H9 (cell line): ENCODE measurements at regions not wholly inside any gene's neighbourhood (a gene's known extent, or its start where the extent isn't known, plus 50 kb on each side); places are given as distances from the start of the nearest gene placed in this dataset.

ENCODE experiments used
- DNase-seq: peaks from one replicate; pipeline ENCODE4 v3.0.0-alpha.2; 2017
- H2AFZ ChIP-seq: one replicate; pipeline ENCODE4 v1.6.1; 2013; ENCODE audit warnings: mild to moderate bottlenecking, low read length, control low read depth, moderate library complexity
- H2AK5ac ChIP-seq: 2 replicates; pipeline ENCODE4 v1.6.1; 2013; ENCODE audit warnings: low read length, control low read depth, mixed read lengths; ENCODE audit not compliant: insufficient read length
- H2BK120ac ChIP-seq: one replicate; pipeline ENCODE4 v1.6.1; 2013; ENCODE audit warnings: low read depth, mild to moderate bottlenecking, low read length, control low read depth, inconsistent platforms; ENCODE audit not compliant: poor library complexity, severe bottlenecking
- H2BK12ac ChIP-seq: 2 replicates; pipeline ENCODE4 v1.6.1; 2013; ENCODE audit warnings: low read length, control low read depth, mixed read lengths, low read depth; ENCODE audit not compliant: insufficient read length
- H2BK15ac ChIP-seq: 2 replicates; pipeline ENCODE4 v1.6.1; 2013; ENCODE audit warnings: low read depth, low read length, control low read depth
- H2BK20ac ChIP-seq: one replicate; pipeline ENCODE4 v1.6.1; 2013; ENCODE audit warnings: low read depth, mild to moderate bottlenecking, low read length, control low read depth, inconsistent platforms; ENCODE audit not compliant: poor library complexity, severe bottlenecking
- H2BK5ac ChIP-seq: 2 replicates; pipeline ENCODE4 v1.6.1; 2013; ENCODE audit warnings: low read length, control low read depth, mixed read lengths; ENCODE audit not compliant: insufficient read length
- H3K14ac ChIP-seq: 2 replicates; pipeline ENCODE4 v1.6.1; 2013; ENCODE audit warnings: low read length, control low read depth; ENCODE audit not compliant: insufficient read depth
- H3K18ac ChIP-seq: 2 replicates; pipeline ENCODE4 v1.6.1; 2013; ENCODE audit warnings: low read depth, mild to moderate bottlenecking, mixed read lengths, low read length, control low read depth; ENCODE audit not compliant: insufficient read length
- H3K23ac ChIP-seq: 2 replicates; pipeline ENCODE4 v1.6.1; 2013; ENCODE audit warnings: low read length, control low read depth, mixed read lengths, low read depth; ENCODE audit not compliant: insufficient read length
- H3K23me2 ChIP-seq: 2 replicates; pipeline ENCODE4 v1.6.1; 2013; ENCODE audit warnings: low read depth, mild to moderate bottlenecking, mixed read lengths, low read length, control low read depth; ENCODE audit not compliant: insufficient read length, poor library complexity, severe bottlenecking
- H3K27ac ChIP-seq: 2 replicates; pipeline ENCODE4 v1.5.1; 2013; ENCODE audit warnings: low read length, control low read depth, mixed read lengths, low read depth; ENCODE audit not compliant: insufficient read length
- H3K27me3 ChIP-seq: 2 replicates; pipeline ENCODE4 v1.6.1; 2013; ENCODE audit warnings: low read length, control low read depth, inconsistent platforms; ENCODE audit not compliant: insufficient read depth
- H3K4ac ChIP-seq: 2 replicates; pipeline ENCODE4 v1.6.1; 2013; ENCODE audit warnings: low read depth, mild to moderate bottlenecking, control low read depth, inconsistent platforms, low read length, moderate library complexity
- H3K4me1 ChIP-seq: 2 replicates; pipeline ENCODE4 v1.6.1; 2013; ENCODE audit warnings: low read length, control low read depth, inconsistent platforms; ENCODE audit not compliant: insufficient read depth
- H3K4me2 ChIP-seq: 2 replicates; pipeline ENCODE4 v1.6.1; 2013; ENCODE audit warnings: low read length, control low read depth, mixed read lengths; ENCODE audit not compliant: insufficient read length, insufficient read depth
- H3K56ac ChIP-seq: 2 replicates; pipeline ENCODE4 v1.6.1; 2013; ENCODE audit warnings: low read depth, mild to moderate bottlenecking, mixed read lengths, low read length, control low read depth; ENCODE audit not compliant: insufficient read length
- H3K79me1 ChIP-seq: 2 replicates; pipeline ENCODE4 v1.6.1; 2013; ENCODE audit warnings: low read depth, mild to moderate bottlenecking, moderate library complexity, low read length, control low read depth, inconsistent platforms; ENCODE audit not compliant: insufficient read depth, poor library complexity, severe bottlenecking
- H3K79me2 ChIP-seq: 2 replicates; pipeline ENCODE4 v1.6.1; 2013; ENCODE audit warnings: low read length, control low read depth, inconsistent platforms; ENCODE audit not compliant: insufficient read depth
- H3K9ac ChIP-seq: 2 replicates; pipeline ENCODE4 v1.6.1; 2013; ENCODE audit warnings: low read length, control low read depth, mixed read lengths; ENCODE audit not compliant: insufficient read length; ENCODE audit errors: extremely low read depth
- H3K9me3 ChIP-seq: one replicate; pipeline ENCODE4 v1.6.1; 2013; ENCODE audit warnings: low read depth, low read length, inconsistent platforms; ENCODE audit not compliant: control insufficient read depth
- H3T11ph ChIP-seq: one replicate; pipeline ENCODE4 v1.6.1; 2013; ENCODE audit warnings: mild to moderate bottlenecking, low read length, control low read depth, inconsistent platforms
- H4K20me1 ChIP-seq: one replicate; pipeline ENCODE4 v1.6.1; 2013; ENCODE audit not compliant: control insufficient read depth, insufficient read length, insufficient read depth
- H4K5ac ChIP-seq: 2 replicates; pipeline ENCODE4 v1.6.1; 2013; ENCODE audit warnings: low read depth, mild to moderate bottlenecking, mixed read lengths, low read length, control low read depth; ENCODE audit not compliant: insufficient read length
- H4K8ac ChIP-seq: replicated peaks from 2 replicates; pipeline ENCODE4 v1.6.1; 2013; ENCODE audit warnings: low read length, control low read depth, mixed read lengths, low read depth; ENCODE audit not compliant: insufficient read length
- H4K91ac ChIP-seq: 2 replicates; pipeline ENCODE4 v1.6.1; 2013; ENCODE audit warnings: low read depth, mild to moderate bottlenecking, moderate library complexity, mixed read lengths, low read length, control low read depth; ENCODE audit not compliant: insufficient read length
- H3K27ac Mint-ChIP-seq, 3 experiments: 2 replicates in 2 of 3; 3 replicates in 1 of 3; pipeline ENCODE4 v1.8.0; 2020 to 2021; ENCODE audit warnings: mixed read lengths in 3 of 3, mild to moderate bottlenecking in 1 of 3, moderate library complexity in 1 of 3
- H3K27me3 Mint-ChIP-seq: 2 replicates; pipeline ENCODE4 v1.8.0; 2021; ENCODE audit warnings: low read depth, mild to moderate bottlenecking, moderate library complexity, mixed read lengths
- H3K36me3 Mint-ChIP-seq, 3 experiments: 2 replicates in 2 of 3; 3 replicates in 1 of 3; pipeline ENCODE4 v1.8.0; 2020 to 2021; ENCODE audit warnings: low read depth in 3 of 3, mixed read lengths in 3 of 3; ENCODE audit not compliant: insufficient read depth in 1 of 3
- H3K4me1 Mint-ChIP-seq, 2 experiments: 2 replicates each; pipeline ENCODE4 v1.8.0; 2020; ENCODE audit warnings: mixed read lengths in 2 of 2
- H3K4me3 Mint-ChIP-seq, 2 experiments: 2 replicates in 1 of 2; 3 replicates in 1 of 2; pipeline ENCODE4 v1.8.0; 2020 to 2021; ENCODE audit warnings: mild to moderate bottlenecking in 2 of 2, mixed read lengths in 2 of 2, moderate library complexity in 1 of 2
- H3K9me3 Mint-ChIP-seq, 2 experiments: 2 replicates in 1 of 2; 3 replicates in 1 of 2; pipeline ENCODE4 v1.8.0; 2020; ENCODE audit warnings: mild to moderate bottlenecking in 2 of 2, mixed read lengths in 2 of 2, moderate library complexity in 1 of 2
- CTCF ChIP-seq: fragments of 200-600 bp; sonication (generic); conservative IDR thresholded peaks from 3 replicates; pipeline ENCODE4 v1.8.0; 2021; ENCODE audit warnings: antibody characterized with exemption, mild to moderate bottlenecking

DNA sequence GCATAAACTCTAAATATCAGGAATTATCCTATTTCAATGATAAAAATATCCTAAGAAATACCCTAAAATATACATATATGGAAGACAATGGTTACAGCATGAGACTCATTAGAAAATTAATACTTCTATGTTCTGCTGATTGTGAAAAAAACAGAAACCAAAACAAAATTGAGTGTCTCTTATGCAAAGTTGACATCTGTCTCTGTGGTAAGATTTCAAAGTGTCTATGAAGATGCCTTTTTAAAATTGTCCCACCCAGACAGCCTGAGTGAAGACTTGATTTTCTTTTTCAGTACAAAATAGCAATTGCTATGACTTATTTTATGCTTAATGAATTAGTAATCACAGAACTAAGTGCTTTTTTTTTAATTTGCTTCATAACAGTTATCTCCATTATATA lies 1368.4 kb upstream of the LRRTM1 start:
- no peaks in the 10 kb centered on the region for H4K20me1 ChIP-seq
- H2BK120ac ChIP-seq: no peak overlapping the region
- no peak overlapping the region for H3K4ac ChIP-seq
- H3K9me3 Mint-ChIP-seq: no peaks in the 10 kb centered on the region
- no peak overlapping the region for H2BK5ac ChIP-seq
- no peak overlapping the region for H3K56ac ChIP-seq
- no peak overlapping the region for H4K5ac ChIP-seq
- no peak for DNase-seq
- no peaks in the 10 kb centered on the region for H3K23me2 ChIP-seq
- H3K27ac ChIP-seq: no peak overlapping the region
- H3K27me3 Mint-ChIP-seq: no peaks in the 10 kb centered on the region
- no peak overlapping the region for H3K9ac ChIP-seq
- no peak overlapping the region for H2BK15ac ChIP-seq
- H2BK12ac ChIP-seq: no peak overlapping the region
- H2AK5ac ChIP-seq: no peak overlapping the region
- no peak overlapping the region for H3K18ac ChIP-seq
- no peak overlapping the region for H3K27ac Mint-ChIP-seq
- H3K4me1 Mint-ChIP-seq: no peaks in the 10 kb centered on the region
- H2AFZ ChIP-seq: no peak overlapping the region
- H3K23ac ChIP-seq: no peak overlapping the region
- H3K14ac ChIP-seq: no peak overlapping the region
- no peak overlapping the region for H3K4me3 Mint-ChIP-seq
- no peak overlapping the region for H4K91ac ChIP-seq
- no peaks in the 10 kb centered on the region for H3K9me3 ChIP-seq
- H2BK20ac ChIP-seq: no peak overlapping the region
- no peaks in the 10 kb centered on the region; the same call in 1 of the 2 replicates for H3K27me3 ChIP-seq
- no peaks in the 10 kb centered on the region for H3K4me1 ChIP-seq
- no peaks in the 10 kb centered on the region for H3K36me3 Mint-ChIP-seq
- H3K79me2 ChIP-seq: no peaks in the 10 kb centered on the region
- no peaks in the 10 kb centered on the region for H3K79me1 ChIP-seq
- H4K8ac ChIP-seq: no peak overlapping the region
- TF ChIP-seq CTCF: no peak
- no peak overlapping the region for H3K4me2 ChIP-seq
- no peak overlapping the region for H3T11ph ChIP-seq
